GM21529 (cell line): ENCODE measurements at regions not wholly inside any gene's neighbourhood (a gene's known extent, or its start where the extent isn't known, plus 50 kb on each side); places are given as distances from the start of the nearest gene placed in this dataset.

ENCODE experiments used
- ATAC-seq: cut with Tn5 transposase; IDR thresholded peaks from one replicate; pipeline ENCODE4 v1.9.1; 2021; ENCODE audit not compliant: unreplicated experiment

GRCh38 chr1:38270849-38271633, 224.4 kb upstream of the POU3F1 start:
- no peak for ATAC-seq

GRCh38 chr1:38269923-38270848, 223.6 kb upstream of the POU3F1 start:
- ATAC-seq, result no peak

GRCh38 chr1:38268226-38268625, 221.6 kb upstream of the POU3F1 start:
- ATAC-seq, result no peak

- ATAC-seq, result no peak
Measured at GRCh38 chr1:38267037-38268036, 220.7 kb upstream of the POU3F1 start.

GRCh38 chr1:38266197-38266520, 219.6 kb upstream of the POU3F1 start:
- ATAC-seq, result no peak

- ATAC-seq, result no peak
Measured at GRCh38 chr1:38265293-38266196, 219.0 kb upstream of the POU3F1 start.

- ATAC-seq, result no peak
Measured at GRCh38 chr1:38263438-38263837, 216.8 kb upstream of the POU3F1 start.

GRCh38 chr1:38261574-38261973, 215.0 kb upstream of the POU3F1 start:
- ATAC-seq, result no peak

- no peak for ATAC-seq
Measured at GRCh38 chr1:38258085-38258627, 211.6 kb upstream of the POU3F1 start.

- ATAC-seq, result no peak
Measured at GRCh38 chr1:38257374-38257773, 210.8 kb upstream of the POU3F1 start.

GRCh38 chr1:38256072-38256471, 209.5 kb upstream of the POU3F1 start:
- ATAC-seq, result no peak

- no peak for ATAC-seq
Measured at GRCh38 chr1:38253314-38253713, 206.7 kb upstream of the POU3F1 start.

GRCh38 chr1:38250356-38250755, 203.8 kb upstream of the POU3F1 start:
- ATAC-seq, result no peak

GRCh38 chr1:38249001-38249400, 202.4 kb upstream of the POU3F1 start:
- no peak for ATAC-seq

- no peak for ATAC-seq
Measured at GRCh38 chr1:38246955-38247952, 200.7 kb upstream of the POU3F1 start.

GRCh38 chr1:38244218-38244845, 197.7 kb upstream of the POU3F1 start:
- ATAC-seq, result no peak

- no peak for ATAC-seq
Measured at GRCh38 chr1:38243106-38243505, 196.5 kb upstream of the POU3F1 start.

- ATAC-seq, result no peak
Measured at GRCh38 chr1:38242506-38242905, 195.9 kb upstream of the POU3F1 start.
